ENCODE measurements at regions not wholly inside any gene's neighbourhood (a gene's known extent, or its start where the extent isn't known, plus 50 kb on each side); places are given as distances from the start of the nearest gene placed in this dataset.

DNA sequence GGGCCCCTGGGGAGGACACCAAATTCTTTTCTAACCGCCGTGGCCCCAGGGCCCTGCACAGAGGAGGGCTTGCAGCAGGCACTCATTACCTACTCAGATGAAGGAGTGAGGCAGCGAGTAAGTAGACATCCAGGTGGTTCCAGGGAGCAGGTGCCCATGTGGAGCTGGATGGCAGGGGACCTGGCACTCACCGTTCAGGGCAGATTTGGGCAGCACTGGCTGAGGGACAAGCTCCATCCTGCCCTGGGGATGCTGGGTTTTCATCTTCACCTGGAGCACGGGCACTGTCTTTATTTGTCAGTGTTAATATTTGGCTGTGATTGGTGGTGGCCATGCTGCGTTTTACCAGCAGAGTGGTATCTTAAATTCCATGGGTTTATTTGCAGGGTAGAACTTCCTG lies 1182.7 kb downstream of the BRD1 start:
- DNase-seq (ENCODE audit: low read depth in 3 of 3): no peak

DNA sequence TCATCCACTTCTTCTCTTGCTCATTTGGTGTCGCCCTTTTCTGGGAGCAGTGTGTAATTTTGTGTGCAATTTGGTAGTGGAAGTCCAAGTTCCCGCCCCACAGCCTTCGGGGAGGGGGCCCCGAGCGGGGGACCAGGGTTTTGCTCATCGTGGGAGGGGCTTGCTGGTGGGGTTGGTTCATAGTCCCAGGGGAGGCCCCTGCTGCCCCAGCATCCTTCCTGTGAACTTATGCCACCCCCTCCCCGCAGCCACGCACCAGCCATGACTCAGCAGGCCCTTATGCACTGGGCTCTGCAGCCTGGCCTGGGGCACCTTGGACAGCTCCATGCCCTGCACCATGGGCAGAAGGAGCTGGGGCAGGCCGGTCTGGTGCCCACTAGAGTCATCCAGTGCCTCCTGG lies 1183.6 kb downstream of the BRD1 start:
- DNase-seq (ENCODE audit: low read depth in 3 of 3): no peak

DNA sequence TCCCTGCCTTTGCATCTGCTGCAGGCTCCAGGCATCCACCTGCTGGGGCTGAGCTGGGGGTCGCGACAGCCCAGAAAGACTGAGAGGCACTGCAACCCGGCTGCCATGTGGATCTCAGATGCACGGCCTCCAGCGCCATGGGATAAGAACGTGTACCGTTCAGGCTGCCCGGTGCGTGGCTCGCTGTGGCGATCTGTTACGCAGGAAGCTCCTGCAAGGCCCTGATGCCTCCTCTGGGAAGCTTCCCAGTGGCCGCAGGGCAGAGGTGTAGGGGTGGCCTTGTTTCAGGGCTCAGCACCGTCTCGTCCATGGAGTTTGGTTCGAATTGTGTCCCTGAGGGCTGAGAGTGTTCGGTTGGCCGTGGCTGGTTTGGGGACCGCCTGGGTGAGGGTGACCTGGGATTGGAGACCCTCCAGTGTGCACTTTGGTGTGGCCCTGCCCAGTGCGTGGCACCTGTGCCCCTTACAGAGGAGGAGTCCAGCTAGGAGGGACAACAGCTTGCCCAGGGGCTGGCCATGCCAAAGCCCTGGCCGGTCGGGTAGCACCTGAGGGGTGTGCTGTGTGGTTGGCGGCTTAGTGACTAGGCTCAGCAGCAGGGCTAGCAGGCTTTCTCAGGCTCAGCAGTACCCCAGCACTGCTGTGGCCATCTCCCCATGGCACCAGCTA lies 1184.5 kb downstream of the BRD1 start:
- no peak for DNase-seq (ENCODE audit: low read depth in 3 of 3)

DNA sequence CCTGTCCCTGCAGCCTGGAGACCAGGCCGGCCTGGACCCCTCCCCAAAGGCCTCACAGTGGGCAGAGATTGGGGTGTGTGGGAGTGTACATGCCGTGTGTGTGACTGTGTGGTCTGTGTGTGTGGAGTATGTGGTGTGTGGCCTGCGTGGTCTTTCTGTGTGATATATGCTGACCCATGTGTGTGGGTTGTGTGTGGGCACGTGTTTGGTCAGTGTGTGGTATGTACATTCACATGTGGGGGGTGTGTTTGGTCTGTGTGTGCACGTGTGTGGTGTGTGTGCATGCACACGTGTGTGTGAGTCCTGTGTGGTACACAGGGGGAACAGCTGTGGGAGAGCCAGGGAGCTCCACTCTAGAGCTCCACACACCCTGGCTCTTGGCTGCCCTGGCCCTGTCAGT lies 1185.1 kb downstream of the BRD1 start:
- no peak for DNase-seq (ENCODE audit: low read depth in 3 of 3)

DNA sequence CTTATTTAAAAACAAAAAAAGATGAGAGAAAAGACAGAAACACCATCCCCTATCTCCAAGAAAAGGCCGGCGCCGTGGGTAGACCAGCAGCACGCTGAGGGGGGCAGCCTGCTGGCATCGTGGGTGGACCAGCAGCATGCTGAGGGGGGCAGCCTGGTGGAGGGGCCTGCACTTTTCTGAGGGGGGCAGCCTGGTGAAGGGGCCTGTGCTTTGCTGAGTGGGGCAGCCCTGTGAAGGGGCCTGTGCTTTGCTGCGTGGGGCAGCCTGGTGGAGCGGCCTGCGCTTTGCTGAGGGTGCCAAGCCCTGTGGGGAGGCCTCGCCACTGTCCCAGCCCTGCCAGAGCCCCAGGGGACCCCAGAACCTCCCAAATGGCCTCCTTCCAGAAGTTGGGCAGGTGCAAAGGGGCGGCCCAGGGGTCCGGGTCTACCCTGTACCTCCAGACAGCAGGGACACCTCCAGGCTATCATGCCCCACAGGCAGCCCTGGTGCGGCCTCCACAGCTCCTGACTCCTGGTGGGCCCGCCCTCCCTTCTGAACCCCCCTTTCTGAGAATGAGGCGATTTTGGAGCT lies 1185.7 kb downstream of the BRD1 start:
- DNase-seq (ENCODE audit: low read depth in 3 of 3): no peak

DNA sequence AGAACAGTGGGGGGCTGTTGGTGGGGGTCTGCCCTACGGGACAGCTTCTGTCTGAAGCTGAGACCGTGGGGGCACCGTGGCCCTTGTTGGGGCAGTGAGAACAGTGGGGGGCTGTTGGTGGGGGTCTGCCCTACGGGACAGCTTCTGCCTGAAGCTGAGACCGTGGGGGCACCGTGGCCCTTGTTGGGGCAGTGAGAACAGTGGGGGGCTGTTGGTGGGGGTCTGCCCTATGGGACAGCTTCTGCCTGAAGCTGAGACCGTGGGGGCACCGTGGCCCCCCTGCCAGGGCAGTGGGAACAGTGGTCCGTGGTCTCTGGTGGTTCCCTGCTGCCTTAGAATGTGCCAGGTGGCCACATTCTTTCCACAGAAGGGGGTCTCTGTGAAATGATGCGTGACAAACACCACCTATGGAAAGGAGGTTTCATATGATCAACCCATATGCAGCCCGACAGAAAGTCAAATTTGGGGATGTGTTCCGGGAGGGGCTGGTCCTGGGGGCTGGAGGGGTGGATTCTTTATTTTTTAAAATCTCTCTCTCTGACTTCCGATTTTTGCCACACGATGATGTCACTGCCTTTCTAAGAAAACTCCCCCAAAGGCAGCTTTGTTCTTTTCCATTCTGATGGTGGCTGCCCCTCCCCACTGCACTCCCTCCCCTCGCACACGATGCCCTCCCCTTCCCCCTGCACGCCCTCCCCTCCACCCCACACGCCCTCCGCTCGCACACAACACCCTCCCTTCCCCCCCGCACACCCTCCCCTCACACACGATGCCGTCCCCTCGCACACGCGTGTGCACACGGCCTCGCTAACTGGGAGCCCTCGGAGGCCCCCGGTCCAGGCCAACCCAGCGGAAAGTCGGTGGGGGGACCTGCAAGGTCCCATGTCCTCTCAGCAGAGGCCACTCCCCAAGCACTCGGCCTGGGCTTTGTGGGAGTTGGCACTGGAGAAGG lies 1186.5 kb downstream of the BRD1 start:
- DNase-seq (ENCODE audit: low read depth in 3 of 3): no peak

DNA sequence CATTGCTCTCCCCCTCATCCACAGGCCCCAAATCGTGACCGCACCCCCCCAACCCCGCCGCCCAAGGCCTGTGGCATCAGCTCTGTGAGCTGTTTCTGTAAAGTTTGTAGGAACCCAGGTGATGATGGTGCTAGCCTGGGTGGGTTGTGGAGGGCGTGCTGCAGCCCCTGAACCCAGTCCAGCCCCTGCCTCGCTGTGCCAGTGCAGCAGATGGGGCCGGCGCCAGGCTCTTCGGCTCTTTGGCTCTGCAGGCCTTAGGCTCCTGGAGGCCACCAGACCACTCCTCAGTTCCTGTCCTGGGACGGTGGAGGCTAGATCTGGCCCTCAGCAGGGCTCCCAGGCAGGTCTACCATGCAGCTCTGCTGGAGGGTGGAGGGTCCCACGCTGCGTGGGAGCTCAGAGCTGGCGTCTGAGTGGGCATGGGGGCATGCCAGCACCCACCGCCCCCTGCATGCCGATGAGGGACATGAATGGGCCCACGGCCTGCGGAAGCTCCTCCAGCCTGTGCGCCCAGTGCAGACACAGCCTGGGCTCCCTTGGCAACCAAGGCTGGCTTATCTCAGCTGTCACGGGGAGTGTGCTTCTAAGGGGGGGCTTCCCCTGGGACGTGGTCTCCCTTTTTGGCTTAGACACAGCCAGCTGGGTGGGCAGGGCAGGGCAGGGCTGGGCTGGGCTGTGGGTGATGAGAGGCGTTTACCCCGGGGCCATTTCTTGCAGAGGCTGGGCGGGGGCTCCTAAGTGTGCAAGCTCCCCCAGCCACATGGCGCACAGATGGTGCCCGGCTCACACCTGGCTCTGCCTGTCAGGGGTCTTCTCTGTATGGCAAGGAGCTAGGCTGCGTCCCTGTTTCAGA lies 1187.6 kb downstream of the BRD1 start:
- no peak for DNase-seq (ENCODE audit: low read depth in 3 of 3)

DNA sequence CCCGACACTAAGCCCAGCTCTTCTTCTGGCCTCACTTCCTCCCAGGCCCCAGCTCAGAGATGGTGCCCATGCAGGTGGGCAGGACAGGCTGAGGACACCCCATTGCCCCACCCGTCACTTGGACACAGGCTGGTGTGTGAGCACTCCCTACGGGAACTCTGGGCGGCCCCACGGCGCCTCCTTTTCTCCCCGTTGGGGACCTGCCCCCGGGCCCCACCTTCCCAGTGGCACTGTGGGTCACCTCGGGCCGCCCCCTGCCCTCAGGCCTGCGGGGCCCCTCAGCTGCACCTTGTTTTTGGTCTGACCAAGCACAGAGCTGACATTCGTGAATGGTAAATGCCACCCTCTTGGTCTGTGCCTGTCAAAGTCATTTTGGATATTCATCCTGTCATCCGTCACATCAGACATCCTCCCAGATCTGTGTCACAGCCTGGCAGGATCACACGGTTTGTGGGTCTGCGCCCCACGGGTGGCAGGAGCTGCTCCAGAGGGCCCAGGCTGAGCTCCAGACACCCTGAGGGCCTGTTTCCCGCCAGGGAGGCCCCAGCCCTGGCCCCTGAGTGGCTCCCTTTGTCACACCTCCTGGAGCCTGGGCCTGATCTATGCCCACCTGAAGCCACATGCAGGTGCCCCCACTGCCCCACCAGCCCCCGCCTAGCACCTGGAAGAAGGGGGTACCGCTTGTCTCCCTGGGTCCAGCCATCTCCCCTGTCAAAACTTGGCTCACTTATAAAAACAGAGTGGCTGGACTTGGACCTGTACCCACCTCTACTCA lies 1188.5 kb downstream of the BRD1 start:
- no peak for DNase-seq (ENCODE audit: low read depth in 3 of 3)

DNA sequence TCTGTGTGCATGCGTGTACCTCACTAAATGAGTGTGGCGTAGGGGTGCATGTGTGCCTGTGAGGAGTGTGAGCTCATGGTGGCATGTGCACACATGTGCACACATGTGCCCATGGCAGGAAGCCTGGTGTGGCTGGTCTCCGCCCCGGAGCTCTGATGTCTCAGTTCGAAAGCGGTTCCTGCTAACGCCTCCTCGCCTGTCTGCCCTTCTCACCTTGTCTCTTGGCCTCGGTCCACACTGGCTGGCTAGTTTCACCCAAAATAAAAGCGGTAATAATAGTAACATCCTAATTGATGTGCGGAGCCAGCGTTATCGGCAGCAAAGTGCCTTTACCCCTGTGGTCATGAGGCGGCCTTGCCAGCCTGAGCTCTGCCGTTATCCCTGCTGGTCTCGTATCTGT lies 1190.4 kb downstream of the BRD1 start:
- no peak for DNase-seq (ENCODE audit: low read depth in 3 of 3)

DNA sequence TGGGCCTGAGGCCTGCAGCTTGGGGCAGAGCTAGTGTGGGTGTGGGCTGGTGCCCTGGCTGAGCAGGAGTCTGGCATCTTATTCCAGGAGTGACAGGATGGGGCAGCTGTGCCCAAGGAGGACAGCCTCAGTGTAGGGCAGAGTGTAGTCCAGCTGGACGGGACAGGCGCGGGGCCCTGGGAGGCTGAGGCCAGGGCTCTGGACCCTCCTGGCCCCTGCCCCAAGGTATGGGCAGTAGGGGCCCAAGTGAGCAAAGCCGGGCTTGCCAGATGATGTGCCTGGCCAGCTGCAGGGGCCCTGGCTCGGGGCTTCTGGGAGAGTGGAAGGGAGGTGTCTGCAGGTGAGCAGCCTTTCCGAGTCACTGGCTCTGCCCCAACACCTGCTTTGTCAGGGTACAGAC lies 1190.9 kb downstream of the BRD1 start:
- DNase-seq (ENCODE audit: low read depth in 3 of 3): no peak

DNA sequence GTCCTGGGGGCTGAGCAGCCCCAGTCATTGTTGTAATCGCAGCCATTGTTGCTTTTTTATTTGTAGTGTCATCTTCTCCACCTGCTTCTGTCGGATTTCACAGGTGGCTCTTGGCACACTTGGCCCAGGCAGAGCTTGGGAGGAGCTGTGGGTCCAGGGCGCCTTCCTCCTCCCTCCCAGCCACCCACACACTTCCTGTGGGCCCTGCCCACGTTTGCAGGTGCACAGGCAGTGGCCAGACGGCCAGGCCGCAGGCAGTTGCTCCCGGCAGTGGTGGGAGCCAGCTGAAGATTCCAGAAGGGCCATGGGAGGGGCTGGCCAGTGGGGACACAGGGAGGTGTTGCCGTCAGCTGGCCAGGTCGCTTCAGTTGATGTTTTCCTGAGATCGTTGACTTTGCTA lies 1191.9 kb downstream of the BRD1 start:
- no peak for DNase-seq (ENCODE audit: low read depth in 3 of 3)

DNA sequence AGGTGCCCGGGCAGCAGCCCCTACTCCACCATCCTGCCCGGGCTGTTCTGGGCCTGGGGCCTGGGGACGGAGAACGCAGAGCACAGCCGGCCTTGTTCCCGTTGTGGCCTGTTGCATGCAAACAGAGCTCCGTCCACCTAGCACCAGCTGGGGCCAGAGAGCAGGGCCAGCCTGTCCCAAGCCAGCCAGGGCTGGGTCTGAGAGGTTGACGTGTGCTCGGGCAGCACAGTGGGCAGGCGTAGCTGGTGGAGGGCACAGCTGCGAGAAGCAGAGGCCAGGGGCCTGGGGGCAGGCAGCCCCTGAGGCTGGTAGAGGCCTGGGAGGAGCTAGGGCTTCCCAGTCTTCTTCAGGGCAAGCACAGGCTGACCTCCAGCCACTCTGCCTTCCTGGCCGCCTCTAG lies 1192.6 kb downstream of the BRD1 start:
- no peak for DNase-seq (ENCODE audit: low read depth in 3 of 3)

DNA sequence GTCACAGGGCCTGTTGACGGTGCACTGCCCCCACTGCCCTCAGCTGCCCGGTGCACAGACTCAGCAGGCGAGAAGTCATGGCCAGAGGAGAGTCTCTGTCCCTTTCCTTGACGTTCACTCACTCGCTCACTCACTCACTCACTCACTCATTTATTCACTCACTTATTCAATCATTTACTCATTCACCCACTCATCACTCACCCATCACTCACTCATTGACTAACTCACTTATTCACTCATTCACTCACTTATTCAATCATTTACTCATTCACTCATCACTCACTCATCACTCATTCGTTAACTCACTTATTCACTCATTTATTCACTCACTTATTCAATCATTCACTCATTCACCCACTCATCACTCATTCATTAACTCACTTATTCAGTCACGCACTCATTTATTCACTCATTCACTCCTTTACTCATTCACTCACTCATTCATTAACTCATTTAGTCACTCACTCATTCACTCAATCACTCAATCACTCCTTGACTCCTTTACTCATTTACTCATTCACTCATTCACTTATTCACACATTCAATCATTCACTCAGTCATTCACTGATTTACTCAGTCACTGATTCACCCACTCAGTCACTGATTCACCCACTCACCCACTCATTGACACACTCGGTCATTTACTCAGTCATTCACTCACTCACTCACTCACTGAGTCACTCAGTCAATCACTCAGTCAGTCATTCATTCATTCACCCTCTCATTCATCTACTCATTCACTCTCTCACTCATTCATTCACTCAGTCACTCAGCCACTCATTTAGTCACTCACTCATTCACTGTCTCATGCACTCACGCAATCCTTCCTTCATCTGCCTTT lies 1193.5 kb downstream of the BRD1 start:
- DNase-seq (ENCODE audit: low read depth in 3 of 3): no peak

DNA sequence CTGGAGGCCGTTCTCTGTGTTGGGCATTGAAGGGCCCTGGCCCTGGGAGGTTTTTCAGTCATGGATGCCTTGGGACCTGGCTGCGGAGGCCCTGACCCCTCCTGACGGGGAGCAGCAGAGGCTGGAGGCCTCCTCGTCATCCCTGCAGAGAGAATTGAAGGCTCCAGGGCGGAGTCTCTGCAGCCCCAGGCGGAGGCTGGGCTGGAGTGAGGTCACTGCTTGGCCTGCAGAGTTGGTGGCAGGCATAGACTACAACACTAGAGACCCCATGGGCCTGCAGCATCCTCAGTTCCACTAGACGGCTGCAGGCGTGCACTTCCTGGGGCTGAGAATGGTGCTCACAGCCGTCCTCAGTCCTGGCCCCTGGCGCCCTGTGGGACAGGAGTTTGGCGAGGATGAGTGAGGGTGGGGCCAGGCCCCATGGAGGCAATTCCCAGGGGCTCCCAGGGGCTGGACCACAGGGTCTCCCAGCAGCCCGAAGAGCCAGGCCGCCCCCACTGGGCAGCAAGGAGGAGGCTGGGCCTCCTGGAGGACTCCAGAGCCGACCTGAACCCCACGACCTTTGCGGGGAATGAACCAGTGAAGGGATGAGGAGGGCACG lies 1194.9 kb downstream of the BRD1 start:
- DNase-seq (ENCODE audit: low read depth in 3 of 3): no peak

DNA sequence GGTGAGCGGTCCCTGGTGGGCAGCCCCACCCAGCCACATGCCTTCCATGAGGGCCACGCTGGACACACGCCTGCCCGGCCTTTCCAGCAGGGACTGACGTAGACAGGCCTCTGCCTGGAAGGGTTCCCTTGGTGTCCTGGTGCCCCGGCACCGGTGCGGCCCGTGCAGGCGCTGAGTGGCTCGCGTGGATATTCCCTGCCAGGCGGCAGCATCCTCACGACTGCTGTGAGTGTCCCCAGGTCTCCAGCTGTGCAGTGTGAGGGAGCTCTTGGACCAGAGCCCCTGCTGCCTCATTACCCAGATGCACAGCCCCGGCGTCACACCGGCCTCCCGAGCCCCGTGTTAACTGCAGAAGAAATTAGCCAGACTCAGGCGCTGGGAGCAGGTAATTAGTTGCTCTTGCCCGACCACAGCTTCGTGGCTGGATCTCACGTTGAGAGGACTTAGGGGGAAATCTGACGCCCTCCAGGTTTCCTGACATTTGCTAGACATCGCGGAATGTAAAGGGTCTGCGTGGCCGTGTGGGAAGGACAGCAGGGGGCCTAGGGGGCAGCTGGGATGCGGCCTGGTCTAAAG lies 1196.3 kb downstream of the BRD1 start:
- no peak for DNase-seq (ENCODE audit: low read depth in 3 of 3)

DNA sequence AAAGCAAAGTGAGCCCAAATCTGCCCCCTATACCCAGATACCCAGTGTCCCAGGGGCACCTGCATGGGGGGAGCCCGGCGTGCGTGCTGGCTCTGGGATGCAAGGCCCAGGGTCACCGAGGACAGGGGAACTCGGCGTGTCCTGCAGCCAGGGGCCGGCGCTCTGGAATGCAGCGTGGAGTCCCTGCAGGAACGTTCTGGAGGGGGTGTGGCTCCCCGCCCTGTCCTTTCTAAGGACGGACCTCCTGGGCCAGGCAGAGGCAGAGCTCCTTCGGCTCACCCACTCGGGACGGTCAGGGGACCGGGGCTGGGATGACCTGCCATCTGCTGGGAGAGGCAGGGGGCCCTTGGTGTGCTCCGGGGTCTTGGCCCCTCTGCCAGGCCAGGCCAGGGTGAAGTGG lies 1196.8 kb downstream of the BRD1 start:
- DNase-seq (ENCODE audit: low read depth in 3 of 3): no peak

DNA sequence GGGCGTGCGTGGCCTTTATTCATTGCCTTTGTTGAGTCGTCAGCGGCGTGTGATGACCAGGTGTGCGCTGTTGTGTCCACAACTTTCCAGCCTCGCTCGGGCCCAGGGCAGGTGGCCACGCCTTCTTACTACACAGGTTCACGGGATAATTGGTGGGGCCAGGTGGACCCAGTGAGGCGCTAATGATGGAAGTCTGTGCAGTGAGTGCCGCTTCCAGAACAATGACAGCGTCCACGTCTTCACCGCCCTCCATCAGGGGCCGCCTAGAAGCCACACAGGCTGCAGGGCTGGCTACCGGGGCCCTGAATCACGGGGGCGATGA lies 1197.3 kb downstream of the BRD1 start:
- DNase-seq (ENCODE audit: low read depth in 3 of 3): no peak

DNA sequence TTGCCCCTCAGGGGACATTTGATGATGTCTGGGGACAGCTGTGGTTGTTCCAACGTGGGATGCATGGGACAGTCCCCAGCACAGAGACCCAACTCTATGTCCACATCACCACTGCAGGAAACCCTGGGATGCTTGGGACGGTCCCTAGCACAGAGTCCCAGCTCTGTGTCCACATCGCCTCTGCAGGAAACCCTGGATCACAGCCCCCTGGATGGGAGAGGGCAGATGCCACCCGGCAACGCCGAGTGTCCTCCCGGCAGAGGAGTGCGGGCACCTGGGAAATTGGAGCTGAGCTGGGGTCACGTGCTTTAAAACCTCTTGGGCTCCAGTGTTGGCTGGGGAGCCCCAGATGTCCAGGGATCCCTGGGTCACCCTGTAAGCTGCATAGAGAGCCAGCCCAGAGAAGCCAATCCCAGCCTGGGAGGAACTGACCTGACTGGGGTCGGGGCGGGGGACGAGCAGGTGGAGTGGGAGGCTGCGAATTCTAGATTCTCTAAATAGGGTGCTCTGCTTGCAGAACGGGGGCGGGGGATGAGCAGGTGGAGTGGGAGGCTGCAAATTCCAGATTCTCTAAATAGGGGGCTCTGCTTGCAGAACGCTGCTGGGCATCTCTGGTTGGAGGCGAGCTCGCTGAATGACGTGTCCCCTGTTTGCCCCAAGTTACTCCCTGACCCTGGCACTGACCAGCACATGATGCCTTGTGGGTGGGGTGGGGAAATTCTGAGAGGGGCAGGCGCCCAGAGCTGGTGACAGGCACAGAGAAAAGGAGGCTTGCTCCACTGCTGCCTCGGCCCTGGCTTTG lies 1197.8 kb downstream of the BRD1 start:
- DNase-seq (ENCODE audit: low read depth in 3 of 3): no peak
